ENCODE measurements at regions not wholly inside any gene's neighbourhood (a gene's known extent, or its start where the extent isn't known, plus 50 kb on each side); places are given as distances from the start of the nearest gene placed in this dataset.

DNA sequence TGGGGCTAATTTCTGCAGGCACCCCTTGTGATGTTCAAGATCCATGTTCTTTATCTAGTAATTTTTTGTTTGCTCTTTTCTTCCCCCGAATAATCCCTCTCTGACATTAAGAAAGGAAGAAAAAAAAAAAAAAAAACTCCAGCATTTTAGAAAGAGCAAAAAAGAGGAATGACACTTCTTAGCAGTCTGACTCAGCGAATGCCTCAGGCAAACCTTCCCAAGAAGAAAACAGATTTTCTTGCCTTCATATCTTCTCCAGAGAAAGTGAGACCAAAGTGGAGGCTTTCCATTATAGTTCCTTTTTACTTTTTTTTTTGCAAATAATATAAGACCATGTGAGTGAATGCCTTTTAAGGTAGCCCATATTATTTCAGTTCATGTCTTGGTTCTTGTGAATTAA lies 479.0 kb upstream of the SYT1 start:
- CTCF ChIA-PET = no interaction called here
- DNase-seq = no peak
- Histone ChIP-seq H3K27me3 (ENCODE audit: insufficient read depth) (no peaks in the 10 kb centered on the region), H3K9me3 (no peaks in the 10 kb centered on the region), H4K20me1 (ENCODE audit: insufficient read depth) (no peaks in the 10 kb centered on the region), H3F3A (replicated peaks; ENCODE audit: insufficient read depth) (no peaks in the 10 kb centered on the region), H3K9ac (no peak overlapping the region), H2AFZ (ENCODE audit: low read depth) (no peak overlapping the region), H3K27ac (ENCODE audit: low read depth in 2 of 2, low read length in 1 of 2) (no peak overlapping the region), H3K36me3 (replicated peaks in 1 of 2; ENCODE audit: control insufficient read depth in 1 of 2, insufficient read depth in 2 of 2, low read length in 1 of 2) (no peaks in the 10 kb centered on the region), H3K4me3 (ENCODE audit: low read depth in 2 of 2, low read length in 1 of 2) (no peak overlapping the region), H3K4me2 (no peak overlapping the region), H3K9me2 (no peaks in the 10 kb centered on the region), H3K4me1 (ENCODE audit: control insufficient read depth in 1 of 2, insufficient read depth in 2 of 2, low read depth in 1 of 2, low read length in 1 of 2) (no peaks in the 10 kb centered on the region), H3K79me2 (ENCODE audit: insufficient read depth) (no peaks in the 10 kb centered on the region)
- WGBS (ENCODE audit: low lambda C conversion rate) = 60% methylated on average over 2 of the region's 2 CpGs
- TF ChIP-seq FOXM1 (IDR thresholded peaks at IDR 0.05; ENCODE audit: low read depth) (no peak), POLR2AphosphoS5 (IDR thresholded peaks at IDR 0.05; ENCODE audit: low read depth, low read length) (no peak), TCF12 (IDR thresholded peaks at IDR 0.05) (no peak), JUND (IDR thresholded peaks at IDR 0.05) (no peak), ELF1 (IDR thresholded peaks at IDR 0.05) (no peak), RFX5 (IDR thresholded peaks at IDR 0.05; ENCODE audit: low read length) (no peak), GATA2 (CRISPR knock-in tag; IDR thresholded peaks at IDR 0.05) (no peak)
- TF ChIP-seq, protein P1, sequence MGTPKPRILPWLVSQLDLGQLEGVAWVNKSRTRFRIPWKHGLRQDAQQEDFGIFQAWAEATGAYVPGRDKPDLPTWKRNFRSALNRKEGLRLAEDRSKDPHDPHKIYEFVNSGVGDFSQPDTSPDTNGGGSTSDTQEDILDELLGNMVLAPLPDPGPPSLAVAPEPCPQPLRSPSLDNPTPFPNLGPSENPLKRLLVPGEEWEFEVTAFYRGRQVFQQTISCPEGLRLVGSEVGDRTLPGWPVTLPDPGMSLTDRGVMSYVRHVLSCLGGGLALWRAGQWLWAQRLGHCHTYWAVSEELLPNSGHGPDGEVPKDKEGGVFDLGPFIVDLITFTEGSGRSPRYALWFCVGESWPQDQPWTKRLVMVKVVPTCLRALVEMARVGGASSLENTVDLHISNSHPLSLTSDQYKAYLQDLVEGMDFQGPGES (IDR thresholded peaks at IDR 0.05; ENCODE audit: low read depth, low read length) = no peak
- POLR2A ChIA-PET = no interaction called here

DNA sequence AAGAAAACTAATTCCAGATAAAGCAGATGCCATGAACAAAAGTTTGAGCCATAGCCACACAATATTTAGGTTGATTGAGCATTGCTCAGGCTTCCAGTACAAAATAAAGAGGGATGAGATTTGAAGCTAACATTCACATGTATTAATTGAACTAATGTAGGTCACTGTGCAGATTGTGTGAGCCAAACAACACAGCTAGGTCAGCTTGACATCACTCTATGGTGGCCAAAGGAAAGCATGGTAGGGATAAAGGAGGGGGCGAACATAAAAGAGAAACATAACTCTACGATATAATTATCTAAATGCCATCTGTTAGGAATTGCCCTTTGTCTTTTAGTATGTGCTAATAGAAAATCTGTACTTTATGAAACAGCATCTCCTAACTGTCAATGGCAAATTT lies 477.7 kb upstream of the SYT1 start:
- H4K20me1 ChIP-seq (ENCODE audit: insufficient read depth) = no peaks in the 10 kb centered on the region

More for the DNA sequence above, 477.7 kb upstream of the SYT1 start:
- H3K4me1 ChIP-seq (ENCODE audit: control insufficient read depth in 1 of 2, insufficient read depth in 2 of 2, low read depth in 1 of 2, low read length in 1 of 2) = no peaks in the 10 kb centered on the region
- no peaks in the 10 kb centered on the region for H3K36me3 ChIP-seq (replicated peaks in 1 of 2; ENCODE audit: control insufficient read depth in 1 of 2, insufficient read depth in 2 of 2, low read length in 1 of 2)
- ChIA-PET POLR2A (no interaction called here), CTCF (no interaction called here)
- no peak overlapping the region for H3K9ac ChIP-seq
- no peaks in the 10 kb centered on the region for H3K79me2 ChIP-seq (ENCODE audit: insufficient read depth)
- H3K27me3 ChIP-seq (ENCODE audit: insufficient read depth) = no peaks in the 10 kb centered on the region
- no peak for DNase-seq
- H3F3A ChIP-seq (replicated peaks; ENCODE audit: insufficient read depth) = no peaks in the 10 kb centered on the region
- H2AFZ ChIP-seq (ENCODE audit: low read depth) = no peak overlapping the region
- no peaks in the 10 kb centered on the region for H3K9me2 ChIP-seq
- no peak overlapping the region for H3K27ac ChIP-seq (ENCODE audit: low read depth in 2 of 2, low read length in 1 of 2)
- H3K4me2 ChIP-seq = no peak overlapping the region
- 87% methylated on average over 2 of the region's 2 CpGs for WGBS (ENCODE audit: low lambda C conversion rate)
- no peaks in the 10 kb centered on the region for H3K9me3 ChIP-seq
- TF ChIP-seq GATA2 (CRISPR knock-in tag; IDR thresholded peaks at IDR 0.05) = no peak
- TF ChIP-seq GABPA (IDR thresholded peaks at IDR 0.05; ENCODE audit: low read depth) = no peak
- TF ChIP-seq, protein P1 (IDR thresholded peaks at IDR 0.05; ENCODE audit: low read depth, low read length) = no peak
- no peak for TF ChIP-seq SIN3A (IDR thresholded peaks at IDR 0.05; ENCODE audit: borderline replicate concordance, low read depth, low read length)
- no peak for TF ChIP-seq EP300 (IDR thresholded peaks at IDR 0.05; ENCODE audit: borderline replicate concordance in 1 of 2, low read depth in 1 of 2, low read length in 1 of 2)
- no peak for TF ChIP-seq NFIC (IDR thresholded peaks at IDR 0.05; ENCODE audit: borderline replicate concordance)
- TF ChIP-seq FOXJ3 (CRISPR knock-in tag; IDR thresholded peaks at IDR 0.05) = no peak
- TF ChIP-seq, protein P2, sequence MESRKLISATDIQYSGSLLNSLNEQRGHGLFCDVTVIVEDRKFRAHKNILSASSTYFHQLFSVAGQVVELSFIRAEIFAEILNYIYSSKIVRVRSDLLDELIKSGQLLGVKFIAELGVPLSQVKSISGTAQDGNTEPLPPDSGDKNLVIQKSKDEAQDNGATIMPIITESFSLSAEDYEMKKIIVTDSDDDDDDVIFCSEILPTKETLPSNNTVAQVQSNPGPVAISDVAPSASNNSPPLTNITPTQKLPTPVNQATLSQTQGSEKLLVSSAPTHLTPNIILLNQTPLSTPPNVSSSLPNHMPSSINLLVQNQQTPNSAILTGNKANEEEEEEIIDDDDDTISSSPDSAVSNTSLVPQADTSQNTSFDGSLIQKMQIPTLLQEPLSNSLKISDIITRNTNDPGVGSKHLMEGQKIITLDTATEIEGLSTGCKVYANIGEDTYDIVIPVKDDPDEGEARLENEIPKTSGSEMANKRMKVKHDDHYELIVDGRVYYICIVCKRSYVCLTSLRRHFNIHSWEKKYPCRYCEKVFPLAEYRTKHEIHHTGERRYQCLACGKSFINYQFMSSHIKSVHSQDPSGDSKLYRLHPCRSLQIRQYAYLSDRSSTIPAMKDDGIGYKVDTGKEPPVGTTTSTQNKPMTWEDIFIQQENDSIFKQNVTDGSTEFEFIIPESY (IDR thresholded peaks at IDR 0.05; ENCODE audit: borderline replicate concordance, low read depth) = no peak
- no peak for TF ChIP-seq RAD21 (IDR thresholded peaks at IDR 0.05; ENCODE audit: low read length)
- TF ChIP-seq, protein P3, sequence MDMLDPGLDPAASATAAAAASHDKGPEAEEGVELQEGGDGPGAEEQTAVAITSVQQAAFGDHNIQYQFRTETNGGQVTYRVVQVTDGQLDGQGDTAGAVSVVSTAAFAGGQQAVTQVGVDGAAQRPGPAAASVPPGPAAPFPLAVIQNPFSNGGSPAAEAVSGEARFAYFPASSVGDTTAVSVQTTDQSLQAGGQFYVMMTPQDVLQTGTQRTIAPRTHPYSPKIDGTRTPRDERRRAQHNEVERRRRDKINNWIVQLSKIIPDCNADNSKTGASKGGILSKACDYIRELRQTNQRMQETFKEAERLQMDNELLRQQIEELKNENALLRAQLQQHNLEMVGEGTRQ (IDR thresholded peaks at IDR 0.05; ENCODE audit: borderline replicate concordance, low read depth, low read length) = no peak
- TF ChIP-seq TAF1 (IDR thresholded peaks at IDR 0.05; ENCODE audit: borderline replicate concordance, low read depth, low read length) = no peak
- no peak for TF ChIP-seq RFX5 (IDR thresholded peaks at IDR 0.05; ENCODE audit: low read length)
- no peak for TF ChIP-seq FOXM1 (IDR thresholded peaks at IDR 0.05; ENCODE audit: low read depth)
- no peak for TF ChIP-seq JUND (IDR thresholded peaks at IDR 0.05)
- no peak for TF ChIP-seq RXRA (IDR thresholded peaks at IDR 0.05; ENCODE audit: borderline replicate concordance, low read depth)
- no peak for TF ChIP-seq ELF1 (IDR thresholded peaks at IDR 0.05)
- no peak for TF ChIP-seq POLR2AphosphoS5 (IDR thresholded peaks at IDR 0.05; ENCODE audit: low read depth, low read length)
- no peak for TF ChIP-seq TEAD4 (IDR thresholded peaks at IDR 0.05; ENCODE audit: borderline replicate concordance, insufficient read depth)
- TF ChIP-seq RCOR1 (IDR thresholded peaks at IDR 0.05; ENCODE audit: low read length) = no peak
- no peak overlapping the region for H3K4me3 ChIP-seq (ENCODE audit: low read depth in 2 of 2, low read length in 1 of 2)
